Ectodermal cell (in vitro differentiated cells): ENCODE measurements at regions not wholly inside any gene's neighbourhood (a gene's known extent, or its start where the extent isn't known, plus 50 kb on each side); places are given as distances from the start of the nearest gene placed in this dataset.
A peak's percentile ranks its signal among the peaks of the same experiment; 100 is the strongest.

Experiments used
- H3K27ac ChIP-seq: 2 replicates; pipeline ENCODE4 v1.7.0; 2013; ENCODE audit warnings: mild to moderate bottlenecking, low read depth, low read length; ENCODE audit not compliant: insufficient read depth, poor library complexity, severe bottlenecking
- H3K27me3 ChIP-seq: 2 replicates; pipeline ENCODE4 v1.7.0; 2013; ENCODE audit warnings: mild to moderate bottlenecking, low read length; ENCODE audit not compliant: insufficient read depth, control insufficient read depth, poor library complexity, severe bottlenecking
- H3K36me3 ChIP-seq: one replicate; pipeline ENCODE4 v1.7.0; 2013; ENCODE audit warnings: low read length; ENCODE audit not compliant: control insufficient read depth, insufficient read depth
- H3K4me1 ChIP-seq: one replicate; pipeline ENCODE4 v1.7.0; 2013; ENCODE audit warnings: low read length; ENCODE audit not compliant: control insufficient read depth, insufficient read depth
- H3K4me3 ChIP-seq: 2 replicates; pipeline ENCODE4 v1.7.0; 2013; ENCODE audit warnings: low read depth, low read length, control low read depth; ENCODE audit not compliant: insufficient read depth
- H3K9me3 ChIP-seq: 2 replicates; pipeline ENCODE4 v1.7.0; 2013; ENCODE audit warnings: mild to moderate bottlenecking, low read length, moderate library complexity; ENCODE audit not compliant: control insufficient read depth
- WGBS, 2 experiments: methylation state at CpG; one replicate each; pipeline ENCODE4 v1.1.7; 2013; ENCODE audit warnings: missing lambda C conversion rate in 2 of 2; 5-methylcytosine and 5-hydroxymethylcytosine counted together

GRCh38 chr11:70654016-70654415, 255.7 kb downstream of the CTTN start:
- no peak overlapping the region for H3K27ac ChIP-seq
- H3K36me3 ChIP-seq = no peaks in the 10 kb centered on the region
- 90 to 91% methylated on average over 7 of the region's 8 CpGs for WGBS, 2 experiments
- H3K9me3 ChIP-seq = no peaks in the 10 kb centered on the region
- no peak overlapping the region for H3K4me3 ChIP-seq
- H3K27me3 ChIP-seq = no peaks in the 10 kb centered on the region
- H3K4me1 ChIP-seq = peaks cover 5% of the 10 kb centered on the region

GRCh38 chr11:70655816-70656215, 257.5 kb downstream of the CTTN start:
- Histone ChIP-seq H3K27ac (no peak overlapping the region), H3K4me3 (no peak overlapping the region), H3K27me3 (no peaks in the 10 kb centered on the region), H3K4me1 (peaks cover 8% of the 10 kb centered on the region), H3K36me3 (no peaks in the 10 kb centered on the region), H3K9me3 (no peaks in the 10 kb centered on the region)
- 93 to 94% methylated on average over 8 of the region's 8 CpGs for WGBS, 2 experiments

- no peaks in the 10 kb centered on the region for H3K36me3 ChIP-seq
- no peak overlapping the region for H3K4me3 ChIP-seq
- WGBS, 2 experiments = 53% methylated on average over 10 of the region's 10 CpGs
- H3K27ac ChIP-seq = no peak overlapping the region
- H3K4me1 ChIP-seq = peaks cover 11% of the 10 kb centered on the region
- H3K9me3 ChIP-seq = no peaks in the 10 kb centered on the region
- H3K27me3 ChIP-seq = peaks cover under 1% of the 10 kb centered on the region
Observed at GRCh38 chr11:70656252-70656651, 257.9 kb downstream of the CTTN start.

- Histone ChIP-seq H3K9me3 (no peaks in the 10 kb centered on the region), H3K27ac (no peak overlapping the region), H3K27me3 (peaks cover 5% of the 10 kb centered on the region), H3K36me3 (no peaks in the 10 kb centered on the region), H3K4me1 (peaks cover 26% of the 10 kb centered on the region), H3K4me3 (no peak overlapping the region)
- 87 to 88% methylated on average over 14 of the region's 14 CpGs for WGBS, 2 experiments
Observed at GRCh38 chr11:70660059-70660888, 261.9 kb downstream of the CTTN start.

- Histone ChIP-seq H3K27ac (no peak overlapping the region), H3K4me1 (peaks cover 26% of the 10 kb centered on the region), H3K27me3 (peaks cover 5% of the 10 kb centered on the region), H3K4me3 (peak overlapping the region; percentile 43), H3K9me3 (no peaks in the 10 kb centered on the region), H3K36me3 (no peaks in the 10 kb centered on the region)
- 91 to 92% methylated on average over 11 of the region's 11 CpGs for WGBS, 2 experiments
Observed at GRCh38 chr11:70660889-70661197, 262.5 kb downstream of the CTTN start.

- no peak overlapping the region for H3K27ac ChIP-seq
- WGBS, 2 experiments = 1% methylated on average over 54 of the region's 54 CpGs
- H3K9me3 ChIP-seq = no peaks in the 10 kb centered on the region
- H3K4me3 ChIP-seq = peak overlapping the region; percentile 43
- peaks cover 5% of the 10 kb centered on the region for H3K27me3 ChIP-seq
- no peaks in the 10 kb centered on the region for H3K36me3 ChIP-seq
- H3K4me1 ChIP-seq = peaks cover 21% of the 10 kb centered on the region
Observed at GRCh38 chr11:70661761-70662501, 263.6 kb downstream of the CTTN start.

GRCh38 chr11:70662691-70663098, 264.4 kb downstream of the CTTN start:
- Histone ChIP-seq H3K4me3 (peak overlapping the region; percentile 43), H3K4me1 (peaks cover 21% of the 10 kb centered on the region), H3K27me3 (peaks cover 5% of the 10 kb centered on the region), H3K27ac (peak overlapping the region; percentile 63), H3K36me3 (no peaks in the 10 kb centered on the region), H3K9me3 (no peaks in the 10 kb centered on the region)
- WGBS, 2 experiments = 24 to 25% methylated on average over 15 of the region's 15 CpGs

- H3K36me3 ChIP-seq = no peaks in the 10 kb centered on the region
- no peak overlapping the region for H3K27ac ChIP-seq
- peaks cover 21% of the 10 kb centered on the region for H3K4me1 ChIP-seq
- H3K27me3 ChIP-seq = peaks cover 5% of the 10 kb centered on the region
- 82 to 83% methylated on average over 5 of the region's 5 CpGs for WGBS, 2 experiments
- no peak overlapping the region for H3K4me3 ChIP-seq
- H3K9me3 ChIP-seq = no peaks in the 10 kb centered on the region
Observed at GRCh38 chr11:70663815-70664214, 265.5 kb downstream of the CTTN start.

- Histone ChIP-seq H3K27ac (no peak overlapping the region), H3K27me3 (peaks cover 4% of the 10 kb centered on the region), H3K4me1 (peaks cover 19% of the 10 kb centered on the region), H3K4me3 (no peak overlapping the region), H3K36me3 (no peaks in the 10 kb centered on the region), H3K9me3 (no peaks in the 10 kb centered on the region)
- 89 to 95% methylated on average over 8 of the region's 8 CpGs for WGBS, 2 experiments
Observed at GRCh38 chr11:70666311-70666710, 268.0 kb downstream of the CTTN start.

GRCh38 chr11:70667767-70668166, 269.4 kb downstream of the CTTN start:
- Histone ChIP-seq H3K27ac (no peak overlapping the region), H3K9me3 (no peaks in the 10 kb centered on the region), H3K36me3 (no peaks in the 10 kb centered on the region), H3K27me3 (no peaks in the 10 kb centered on the region), H3K4me3 (no peak overlapping the region), H3K4me1 (peaks cover 15% of the 10 kb centered on the region)
- 97 to 98% methylated on average over 4 of the region's 4 CpGs for WGBS, 2 experiments
